ENCODE measurements at regions not wholly inside any gene's neighbourhood (a gene's known extent, or its start where the extent isn't known, plus 50 kb on each side); places are given as distances from the start of the nearest gene placed in this dataset.

- Histone ChIP-seq H3K27ac (ENCODE audit: insufficient read depth, low read depth, low read length, poor library complexity, severe bottlenecking) (no peak overlapping the region), H3K9me3 (ENCODE audit: control insufficient read depth, low read length) (no peaks in the 10 kb centered on the region), H3K36me3 (ENCODE audit: control insufficient read depth, insufficient read depth, low read length) (no peaks in the 10 kb centered on the region), H3K4me3 (ENCODE audit: insufficient read depth, low read depth, low read length) (no peak overlapping the region), H3K27me3 (ENCODE audit: control insufficient read depth, insufficient read depth, low read length, poor library complexity, severe bottlenecking) (no peaks in the 10 kb centered on the region), H3K4me1 (ENCODE audit: control insufficient read depth, insufficient read depth, low read length) (no peaks in the 10 kb centered on the region)
- WGBS, 2 experiments = 85 to 88% methylated on average over 1 to 2 of the region's 2 CpGs
These were observed 312.7 kb downstream of the HRH4 start for GRCh38 chr18:24773101-24773500.

GRCh38 chr18:24776019-24776418 lies 315.6 kb downstream of the HRH4 start:
- Histone ChIP-seq H3K4me1 (ENCODE audit: control insufficient read depth, insufficient read depth, low read length) (no peaks in the 10 kb centered on the region), H3K27me3 (ENCODE audit: control insufficient read depth, insufficient read depth, low read length, poor library complexity, severe bottlenecking) (no peaks in the 10 kb centered on the region), H3K27ac (ENCODE audit: insufficient read depth, low read depth, low read length, poor library complexity, severe bottlenecking) (no peak overlapping the region), H3K4me3 (ENCODE audit: insufficient read depth, low read depth, low read length) (no peak overlapping the region), H3K36me3 (ENCODE audit: control insufficient read depth, insufficient read depth, low read length) (no peaks in the 10 kb centered on the region), H3K9me3 (ENCODE audit: control insufficient read depth, low read length) (no peaks in the 10 kb centered on the region)

DNA sequence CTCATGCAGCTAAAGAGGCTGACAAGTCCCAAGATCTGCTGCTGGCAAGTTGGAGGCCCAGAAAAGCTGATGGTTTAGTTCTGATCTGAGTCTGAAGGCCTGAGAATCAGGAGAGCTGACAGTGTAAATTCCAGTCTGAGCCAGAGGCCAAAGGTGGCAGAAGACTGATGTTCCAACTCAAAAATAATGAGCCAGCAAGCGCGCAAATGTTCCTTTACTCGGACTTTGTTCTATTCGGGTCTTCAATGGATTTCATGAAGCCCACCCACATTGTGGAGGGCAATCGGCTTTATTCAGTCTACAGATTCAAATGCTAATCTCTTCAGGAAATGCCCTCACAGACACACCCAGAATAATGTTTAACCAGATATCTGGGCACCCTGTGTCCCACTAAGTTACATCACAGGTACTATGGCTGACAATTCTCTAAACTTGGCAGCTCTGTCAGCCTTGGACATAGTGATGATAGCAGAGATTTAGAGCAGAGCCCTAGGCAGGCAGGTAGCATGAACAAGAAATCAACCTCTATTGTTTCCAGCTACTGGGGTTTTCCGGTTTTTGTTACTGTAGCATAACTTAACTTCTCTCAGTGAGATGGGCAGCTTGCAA lies 318.5 kb downstream of the HRH4 start:
- no peak overlapping the region for H3K27ac ChIP-seq (ENCODE audit: insufficient read depth, low read depth, low read length, poor library complexity, severe bottlenecking)

DNA sequence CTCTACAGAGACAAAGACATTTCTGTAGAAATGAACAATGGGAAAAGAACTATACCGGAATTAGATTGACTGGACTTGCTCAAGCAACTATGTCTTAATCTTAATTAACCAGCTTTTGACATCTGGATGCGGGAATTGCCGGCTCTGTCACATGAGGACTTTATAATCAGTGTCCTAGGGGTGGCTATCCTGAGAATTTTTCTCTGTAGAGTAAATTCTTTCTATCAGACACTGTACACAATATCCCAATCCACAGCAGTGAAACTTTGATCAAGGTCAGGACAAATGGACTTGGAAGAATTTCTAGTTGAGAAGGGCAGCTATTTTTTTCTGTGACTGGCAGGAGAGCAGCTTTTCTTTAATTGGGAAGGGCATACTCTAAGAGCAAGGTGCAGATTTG lies 322.1 kb downstream of the HRH4 start:
- Histone ChIP-seq H3K4me1 (ENCODE audit: control insufficient read depth, insufficient read depth, low read length) (no peaks in the 10 kb centered on the region), H3K4me3 (ENCODE audit: insufficient read depth, low read depth, low read length) (no peak overlapping the region), H3K27ac (ENCODE audit: insufficient read depth, low read depth, low read length, poor library complexity, severe bottlenecking) (no peak overlapping the region), H3K36me3 (ENCODE audit: control insufficient read depth, insufficient read depth, low read length) (no peaks in the 10 kb centered on the region), H3K9me3 (ENCODE audit: control insufficient read depth, low read length) (no peaks in the 10 kb centered on the region), H3K27me3 (ENCODE audit: control insufficient read depth, insufficient read depth, low read length, poor library complexity, severe bottlenecking) (no peaks in the 10 kb centered on the region)
- WGBS, 2 experiments = 91 to 100% methylated on average over 3 of the region's 3 CpGs

More for the DNA sequence above, 318.5 kb downstream of the HRH4 start:
- no peaks in the 10 kb centered on the region for H3K9me3 ChIP-seq (ENCODE audit: control insufficient read depth, low read length)
- H3K4me1 ChIP-seq (ENCODE audit: control insufficient read depth, insufficient read depth, low read length) = no peaks in the 10 kb centered on the region
- no peaks in the 10 kb centered on the region for H3K27me3 ChIP-seq (ENCODE audit: control insufficient read depth, insufficient read depth, low read length, poor library complexity, severe bottlenecking)
- no peak overlapping the region for H3K4me3 ChIP-seq (ENCODE audit: insufficient read depth, low read depth, low read length)
- WGBS, 2 experiments = 83 to 90% methylated on average over 6 of the region's 6 CpGs
- no peaks in the 10 kb centered on the region for H3K36me3 ChIP-seq (ENCODE audit: control insufficient read depth, insufficient read depth, low read length)

- 98 to 100% methylated on average over 3 of the region's 3 CpGs for WGBS, 2 experiments
- no peaks in the 10 kb centered on the region for H3K9me3 ChIP-seq (ENCODE audit: control insufficient read depth, low read length)
- H3K27me3 ChIP-seq (ENCODE audit: control insufficient read depth, insufficient read depth, low read length, poor library complexity, severe bottlenecking) = no peaks in the 10 kb centered on the region
- H3K27ac ChIP-seq (ENCODE audit: insufficient read depth, low read depth, low read length, poor library complexity, severe bottlenecking) = no peak overlapping the region
- no peak overlapping the region for H3K4me3 ChIP-seq (ENCODE audit: insufficient read depth, low read depth, low read length)
- H3K36me3 ChIP-seq (ENCODE audit: control insufficient read depth, insufficient read depth, low read length) = no peaks in the 10 kb centered on the region
- no peaks in the 10 kb centered on the region for H3K4me1 ChIP-seq (ENCODE audit: control insufficient read depth, insufficient read depth, low read length)
These were observed 324.6 kb downstream of the HRH4 start for GRCh38 chr18:24785019-24785418.

DNA sequence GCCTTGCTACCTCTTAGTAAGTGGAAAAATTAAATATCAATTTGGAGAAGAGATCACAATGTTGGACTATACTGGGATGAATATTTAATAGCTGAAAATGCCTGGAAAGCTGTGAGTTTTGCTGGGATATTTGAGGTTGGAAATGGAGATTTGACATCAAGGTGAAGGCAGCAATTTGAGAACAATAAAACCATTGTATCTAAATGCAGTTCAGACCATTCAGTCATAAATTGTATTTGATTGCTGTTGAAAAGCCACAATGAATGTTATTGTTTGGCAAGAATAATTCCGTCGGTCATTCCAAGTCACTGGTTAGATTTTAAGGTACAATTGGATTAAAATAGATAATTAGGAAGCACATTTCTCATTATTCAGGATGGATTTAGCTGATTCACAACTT lies 325.6 kb downstream of the HRH4 start:
- H3K36me3 ChIP-seq (ENCODE audit: control insufficient read depth, insufficient read depth, low read length) = no peaks in the 10 kb centered on the region
- 92 to 100% methylated on average over 2 of the region's 2 CpGs for WGBS, 2 experiments
- H3K9me3 ChIP-seq (ENCODE audit: control insufficient read depth, low read length) = no peaks in the 10 kb centered on the region
- H3K4me1 ChIP-seq (ENCODE audit: control insufficient read depth, insufficient read depth, low read length) = no peaks in the 10 kb centered on the region
- H3K27me3 ChIP-seq (ENCODE audit: control insufficient read depth, insufficient read depth, low read length, poor library complexity, severe bottlenecking) = no peaks in the 10 kb centered on the region
- no peak overlapping the region for H3K27ac ChIP-seq (ENCODE audit: insufficient read depth, low read depth, low read length, poor library complexity, severe bottlenecking)
- no peak overlapping the region for H3K4me3 ChIP-seq (ENCODE audit: insufficient read depth, low read depth, low read length)

DNA sequence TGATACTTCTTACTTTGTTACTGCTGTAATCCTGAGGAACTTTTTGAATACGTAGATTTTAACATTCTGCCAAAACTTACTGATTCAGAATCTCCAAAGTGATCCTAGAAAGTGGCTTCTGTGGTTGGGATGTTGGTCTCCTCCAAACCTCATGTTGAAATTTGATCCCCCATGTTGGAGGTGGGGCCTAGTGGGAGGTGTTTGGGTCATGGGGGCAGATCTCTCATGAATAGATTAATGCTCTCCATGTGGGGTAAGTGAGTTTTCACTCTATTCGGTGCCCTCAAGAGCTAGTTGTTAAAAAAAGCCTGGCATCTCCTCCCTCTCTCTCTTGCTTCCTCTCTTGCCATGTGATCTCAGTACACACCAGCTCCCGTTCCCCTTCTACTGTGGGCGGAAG lies 329.9 kb downstream of the HRH4 start:
- Histone ChIP-seq H3K27me3 (ENCODE audit: control insufficient read depth, insufficient read depth, low read length, poor library complexity, severe bottlenecking) (no peaks in the 10 kb centered on the region), H3K27ac (ENCODE audit: insufficient read depth, low read depth, low read length, poor library complexity, severe bottlenecking) (no peak overlapping the region), H3K4me1 (ENCODE audit: control insufficient read depth, insufficient read depth, low read length) (peaks cover 6% of the 10 kb centered on the region), H3K9me3 (ENCODE audit: control insufficient read depth, low read length) (no peaks in the 10 kb centered on the region), H3K36me3 (ENCODE audit: control insufficient read depth, insufficient read depth, low read length) (no peaks in the 10 kb centered on the region), H3K4me3 (ENCODE audit: insufficient read depth, low read depth, low read length) (no peak overlapping the region)
- 82 to 89% methylated on average over 4 of the region's 4 CpGs for WGBS, 2 experiments

DNA sequence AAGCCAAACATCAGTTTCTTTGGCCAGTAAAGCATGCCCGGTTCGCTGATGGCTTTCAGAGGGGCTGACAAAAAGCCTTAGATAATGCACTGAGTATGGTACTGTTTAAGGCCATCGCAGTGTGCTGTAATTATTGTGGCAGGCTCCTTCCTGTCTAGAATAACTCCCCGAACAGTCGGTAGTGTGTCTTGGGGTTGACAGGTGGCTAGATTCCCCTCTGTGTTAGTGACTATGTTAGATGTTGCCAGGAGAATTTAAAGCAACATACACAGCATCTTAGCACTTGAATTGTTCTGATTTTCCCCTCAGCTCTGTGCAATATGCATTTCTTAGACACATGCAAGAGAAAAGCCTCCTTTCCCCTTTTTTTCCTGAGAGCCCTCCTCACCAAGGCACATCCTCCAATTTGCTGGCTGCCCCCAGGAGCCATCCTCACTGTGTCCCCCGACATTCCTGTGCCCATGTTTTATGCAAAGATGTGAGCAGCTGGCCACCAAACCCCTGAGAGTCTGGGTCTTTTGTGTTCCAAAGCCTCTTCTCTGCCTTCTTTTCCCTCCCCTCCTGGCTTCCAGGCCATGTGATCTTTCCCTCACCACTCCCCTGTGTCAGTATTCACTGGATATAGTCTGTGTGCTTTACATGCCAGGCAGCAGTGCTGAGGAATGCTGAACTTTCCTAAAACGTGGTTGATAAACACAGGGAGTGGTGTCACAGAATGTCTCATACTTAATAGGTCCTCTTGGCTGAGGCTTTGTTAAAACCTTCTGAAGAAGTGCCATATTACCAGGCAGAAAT lies 331.5 kb downstream of the HRH4 start:
- Histone ChIP-seq H3K4me1 (ENCODE audit: control insufficient read depth, insufficient read depth, low read length) (peaks cover 6% of the 10 kb centered on the region), H3K36me3 (ENCODE audit: control insufficient read depth, insufficient read depth, low read length) (no peaks in the 10 kb centered on the region), H3K9me3 (ENCODE audit: control insufficient read depth, low read length) (no peaks in the 10 kb centered on the region), H3K4me3 (ENCODE audit: insufficient read depth, low read depth, low read length) (no peak overlapping the region), H3K27me3 (ENCODE audit: control insufficient read depth, insufficient read depth, low read length, poor library complexity, severe bottlenecking) (no peaks in the 10 kb centered on the region), H3K27ac (ENCODE audit: insufficient read depth, low read depth, low read length, poor library complexity, severe bottlenecking) (no peak overlapping the region)
- 64 to 67% methylated on average over 7 of the region's 7 CpGs for WGBS, 2 experiments

GRCh38 chr18:24793742-24794141 lies 333.3 kb downstream of the HRH4 start:
- no peaks in the 10 kb centered on the region for H3K27me3 ChIP-seq (ENCODE audit: control insufficient read depth, insufficient read depth, low read length, poor library complexity, severe bottlenecking)
- no peaks in the 10 kb centered on the region for H3K9me3 ChIP-seq (ENCODE audit: control insufficient read depth, low read length)
- peaks cover 6% of the 10 kb centered on the region for H3K4me1 ChIP-seq (ENCODE audit: control insufficient read depth, insufficient read depth, low read length)
- H3K27ac ChIP-seq (ENCODE audit: insufficient read depth, low read depth, low read length, poor library complexity, severe bottlenecking) = no peak overlapping the region
- no peak overlapping the region for H3K4me3 ChIP-seq (ENCODE audit: insufficient read depth, low read depth, low read length)
- H3K36me3 ChIP-seq (ENCODE audit: control insufficient read depth, insufficient read depth, low read length) = no peaks in the 10 kb centered on the region
- 93 to 99% methylated on average over 4 of the region's 4 CpGs for WGBS, 2 experiments

- Histone ChIP-seq H3K4me3 (ENCODE audit: insufficient read depth, low read depth, low read length) (no peak overlapping the region), H3K4me1 (ENCODE audit: control insufficient read depth, insufficient read depth, low read length) (peaks cover 6% of the 10 kb centered on the region), H3K36me3 (ENCODE audit: control insufficient read depth, insufficient read depth, low read length) (no peaks in the 10 kb centered on the region), H3K27ac (ENCODE audit: insufficient read depth, low read depth, low read length, poor library complexity, severe bottlenecking) (no peak overlapping the region), H3K27me3 (ENCODE audit: control insufficient read depth, insufficient read depth, low read length, poor library complexity, severe bottlenecking) (no peaks in the 10 kb centered on the region), H3K9me3 (ENCODE audit: control insufficient read depth, low read length) (no peaks in the 10 kb centered on the region)
- 88 to 97% methylated on average over 2 of the region's 2 CpGs for WGBS, 2 experiments
These were observed 334.7 kb downstream of the HRH4 start for GRCh38 chr18:24795129-24795528.

Data from ectodermal cell (in vitro differentiated cells).